ENCODE measurements at regions not wholly inside any gene's neighbourhood (a gene's known extent, or its start where the extent isn't known, plus 50 kb on each side); places are given as distances from the start of the nearest gene placed in this dataset.

GRCh38 chr1:208781391-208782045 lies 537.3 kb upstream of the PLXNA2 start:
- Mint-ChIP-seq H3K4me3 (no peak overlapping the region), H3K27ac (no peak overlapping the region), H3K4me1 (ENCODE audit: low read depth) (no peaks in the 10 kb centered on the region), H3K36me3 (ENCODE audit: low read depth) (no peaks in the 10 kb centered on the region), H3K9me3 (no peaks in the 10 kb centered on the region), H3K27me3 (peaks cover 4% of the 10 kb centered on the region)
- Histone ChIP-seq H3K36me3 (ENCODE audit: insufficient read depth, low read length) (no peaks in the 10 kb centered on the region), H3K4me3 (ENCODE audit: low read length) (no peak overlapping the region), H3K27me3 (ENCODE audit: control insufficient read depth in 1 of 2, insufficient read depth in 2 of 2, low read length in 2 of 2) (no peaks in the 10 kb centered on the region), H3K4me1 (ENCODE audit: insufficient read depth, low read length) (no peaks in the 10 kb centered on the region), H3K27ac (ENCODE audit: low read depth in 1 of 2, low read length in 2 of 2) (no peak overlapping the region), H3K9me3 (ENCODE audit: control insufficient read depth in 1 of 2, insufficient read depth in 1 of 2, low read length in 2 of 2) (no peaks in the 10 kb centered on the region)
- ChIA-PET CTCF (no interaction called here), POLR2A (no interaction called here)
- ATAC-seq (ENCODE audit: poor library complexity) (no peak), DNase-seq (no peak)
- TF ChIP-seq CTCF (IDR thresholded peaks at IDR 0.05), result no peak
- intact Hi-C loops (cut with DNase I, micrococcal nuclease), result no loop called here

- no peak for TF ChIP-seq CTCF (IDR thresholded peaks at IDR 0.05)
- Histone ChIP-seq H3K27ac (ENCODE audit: low read depth in 1 of 2, low read length in 2 of 2) (no peak overlapping the region), H3K4me1 (ENCODE audit: insufficient read depth, low read length) (no peaks in the 10 kb centered on the region), H3K36me3 (ENCODE audit: insufficient read depth, low read length) (no peaks in the 10 kb centered on the region), H3K9me3 (ENCODE audit: control insufficient read depth in 1 of 2, insufficient read depth in 1 of 2, low read length in 2 of 2) (no peaks in the 10 kb centered on the region), H3K4me3 (ENCODE audit: low read length) (no peak overlapping the region), H3K27me3 (ENCODE audit: control insufficient read depth in 1 of 2, insufficient read depth in 2 of 2, low read length in 2 of 2) (no peaks in the 10 kb centered on the region)
- DNase-seq (no peak), ATAC-seq (ENCODE audit: poor library complexity) (no peak)
- intact Hi-C loops (cut with DNase I, micrococcal nuclease), result no loop called here
- POLR2A ChIA-PET, result no interaction called here
- Mint-ChIP-seq H3K36me3 (ENCODE audit: low read depth) (no peaks in the 10 kb centered on the region), H3K4me1 (ENCODE audit: low read depth) (no peaks in the 10 kb centered on the region), H3K27me3 (peaks cover 7% of the 10 kb centered on the region), H3K27ac (no peak overlapping the region), H3K4me3 (no peak overlapping the region), H3K9me3 (no peaks in the 10 kb centered on the region)
- CTCF ChIA-PET, result no interaction called here
Measured at GRCh38 chr1:208782186-208782585, 538.0 kb upstream of the PLXNA2 start.

GRCh38 chr1:208785629-208786028 lies 541.4 kb upstream of the PLXNA2 start:
- H3K4me1 Mint-ChIP-seq (ENCODE audit: low read depth), result no peaks in the 10 kb centered on the region
- Histone ChIP-seq H3K4me1 (ENCODE audit: insufficient read depth, low read length) (no peaks in the 10 kb centered on the region), H3K36me3 (ENCODE audit: insufficient read depth, low read length) (no peaks in the 10 kb centered on the region), H3K27me3 (ENCODE audit: control insufficient read depth in 1 of 2, insufficient read depth in 2 of 2, low read length in 2 of 2) (no peaks in the 10 kb centered on the region), H3K4me3 (ENCODE audit: low read length) (no peak overlapping the region), H3K27ac (ENCODE audit: low read depth in 1 of 2, low read length in 2 of 2) (no peak overlapping the region), H3K9me3 (ENCODE audit: control insufficient read depth in 1 of 2, insufficient read depth in 1 of 2, low read length in 2 of 2) (no peaks in the 10 kb centered on the region)
- intact Hi-C loops (cut with DNase I, micrococcal nuclease), result no loop called here
- ChIA-PET POLR2A (no interaction called here), CTCF (no interaction called here)
- H3K9me3 Mint-ChIP-seq, result no peaks in the 10 kb centered on the region
- DNase-seq (no peak), ATAC-seq (ENCODE audit: poor library complexity) (no peak)
- no peak overlapping the region for H3K4me3 Mint-ChIP-seq
- peaks cover 18% of the 10 kb centered on the region for H3K27me3 Mint-ChIP-seq
- no peak for TF ChIP-seq CTCF (IDR thresholded peaks at IDR 0.05)
- no peak overlapping the region for H3K27ac Mint-ChIP-seq
- no peaks in the 10 kb centered on the region for H3K36me3 Mint-ChIP-seq (ENCODE audit: low read depth)
